Gastroesophageal sphincter (tissue), 4 donors: ENCODE measurements at regions not wholly inside any gene's neighbourhood (a gene's known extent, or its start where the extent isn't known, plus 50 kb on each side); places are given as distances from the start of the nearest gene placed in this dataset.

Experiments
- ATAC-seq: fragments of 150-250 bp; one replicate; pipeline ENCODE4 v1.9.1; 2016; ENCODE audit warnings: mild to moderate bottlenecking, moderate library complexity
- H3K27ac ChIP-seq, 4 donors: fragments of 200-600 bp; sonication (generic) in 3 of 4; 1 replicate in 3 of 4; 2 replicates in 1 of 4; pipeline ENCODE4 v1.5.1; 2016 to 2019
- H3K27me3 ChIP-seq: fragments of 200-600 bp; sonication (generic); one replicate; pipeline ENCODE4 v1.5.1; 2019
- H3K36me3 ChIP-seq, 2 donors: fragments of 200-600 bp; sonication (generic); one replicate each; pipeline ENCODE4 v1.5.1; 2019; ENCODE audit warnings: control low read depth in 1 of 2
- H3K4me1 ChIP-seq, 3 donors: fragments of 200-600 bp; sonication (generic); 1 replicate in 2 of 3; 2 replicates in 1 of 3; pipeline ENCODE4 v1.5.1; 2016 to 2019; ENCODE audit warnings: control low read depth in 2 of 3
- H3K4me3 ChIP-seq, 2 donors: fragments of 200-600 bp; sonication (generic); one replicate each; pipeline ENCODE4 v1.5.1; 2019; ENCODE audit warnings: mild to moderate bottlenecking in 1 of 2, moderate library complexity in 1 of 2
- H3K9me3 ChIP-seq, 3 donors: fragments of 200-600 bp; sonication (generic); one replicate each; pipeline ENCODE4 v1.5.1; 2017 to 2019; ENCODE audit warnings: control low read depth in 2 of 3
- CTCF ChIP-seq, 4 experiments: fragments of 200-600 bp in 2 of 4; fragments of 450-650 bp in 2 of 4; sonication (generic) in 1 of 4; IDR thresholded peaks; one replicate each; pipeline ENCODE4 v1.5.1; 2017 to 2019; ENCODE audit warnings: antibody characterized with exemption in 4 of 4, mild to moderate bottlenecking in 2 of 4, moderate library complexity in 2 of 4
- EP300 ChIP-seq: sonication (generic); formaldehyde crosslinking; IDR thresholded peaks from one replicate; pipeline ENCODE4 v1.6.1; 2017; ENCODE audit warnings: antibody characterized with exemption, mild to moderate bottlenecking
- POLR2A ChIP-seq, 2 donors: fragments of 450-650 bp; IDR thresholded peaks; one replicate each; pipeline ENCODE4 v1.6.1; 2017; ENCODE audit warnings: antibody characterized with exemption in 2 of 2, mild to moderate bottlenecking in 2 of 2, moderate library complexity in 1 of 2
- POLR2AphosphoS5 ChIP-seq: sonication (generic); formaldehyde crosslinking; IDR thresholded peaks from one replicate; pipeline ENCODE4 v1.6.1; 2017; ENCODE audit warnings: antibody characterized with exemption
- WGBS, 2 donors: methylation state at CpG; one replicate each; pipeline ENCODE4 v1.1.5; 2018; ENCODE audit warnings: low coverage in 1 of 2; 5-methylcytosine and 5-hydroxymethylcytosine counted together

GRCh38 chr9:82893549-82893948 is 169.4 kb downstream of the RASEF start:
- ATAC-seq: no peak
- TF ChIP-seq POLR2A (IDR thresholded peaks at IDR 0.05): no peak
- no peak for TF ChIP-seq EP300
- TF ChIP-seq POLR2AphosphoS5: no peak
- no peak for TF ChIP-seq CTCF (IDR thresholded peaks at IDR 0.05)
- no peaks in the 10 kb centered on the region for H3K4me1 ChIP-seq
- no peaks in the 10 kb centered on the region for H3K36me3 ChIP-seq
- no peaks in the 10 kb centered on the region for H3K27me3 ChIP-seq
- no peak overlapping the region for H3K4me3 ChIP-seq
- no peaks in the 10 kb centered on the region for H3K9me3 ChIP-seq
- H3K27ac ChIP-seq: no peak overlapping the region

GRCh38 chr9:82894548-82894947 is 168.4 kb downstream of the RASEF start:
- ATAC-seq: no peak
- no peak overlapping the region for H3K4me3 ChIP-seq
- no peaks in the 10 kb centered on the region for H3K9me3 ChIP-seq
- WGBS, 2 donors: 60 to 75% methylated on average over 1 of the region's 1 CpG
- no peaks in the 10 kb centered on the region for H3K36me3 ChIP-seq
- H3K4me1 ChIP-seq: no peaks in the 10 kb centered on the region
- H3K27me3 ChIP-seq: no peaks in the 10 kb centered on the region
- TF ChIP-seq CTCF (IDR thresholded peaks at IDR 0.05) (no peak), POLR2A (IDR thresholded peaks at IDR 0.05) (no peak), EP300 (no peak), POLR2AphosphoS5 (no peak)
- H3K27ac ChIP-seq: no peak overlapping the region

GRCh38 chr9:82894961-82895821 is 167.8 kb downstream of the RASEF start:
- Histone ChIP-seq H3K36me3 (no peaks in the 10 kb centered on the region), H3K27me3 (no peaks in the 10 kb centered on the region), H3K27ac (no peak overlapping the region), H3K4me3 (no peak overlapping the region), H3K9me3 (no peaks in the 10 kb centered on the region), H3K4me1 (no peaks in the 10 kb centered on the region)
- 57 to 63% methylated on average over 4 of the region's 4 CpGs for WGBS, 2 donors
- no peak for TF ChIP-seq EP300
- TF ChIP-seq POLR2AphosphoS5: no peak
- TF ChIP-seq POLR2A (IDR thresholded peaks at IDR 0.05): no peak
- TF ChIP-seq CTCF (IDR thresholded peaks at IDR 0.05): no peak
- no peak for ATAC-seq

- Histone ChIP-seq H3K27ac (no peak overlapping the region), H3K4me3 (no peak overlapping the region), H3K27me3 (no peaks in the 10 kb centered on the region), H3K9me3 (no peaks in the 10 kb centered on the region), H3K36me3 (no peaks in the 10 kb centered on the region), H3K4me1 (no peaks in the 10 kb centered on the region)
- ATAC-seq: no peak
- TF ChIP-seq POLR2A (IDR thresholded peaks at IDR 0.05) (no peak), CTCF (IDR thresholded peaks at IDR 0.05) (no peak), POLR2AphosphoS5 (no peak), EP300 (no peak)
- 43 to 80% methylated on average over 1 of the region's 1 CpG for whole genome bisulfite sequencing, 2 donors
Measured at GRCh38 chr9:82895822-82896110, 167.2 kb downstream of the RASEF start.

GRCh38 chr9:82903503-82903902 is 159.4 kb downstream of the RASEF start:
- H3K27ac ChIP-seq: no peak overlapping the region
- ATAC-seq: no peak
- no peak overlapping the region for H3K4me3 ChIP-seq
- TF ChIP-seq CTCF (IDR thresholded peaks at IDR 0.05) (no peak), EP300 (no peak), POLR2AphosphoS5 (no peak), POLR2A (IDR thresholded peaks at IDR 0.05) (no peak)
- no peaks in the 10 kb centered on the region for H3K27me3 ChIP-seq
- WGBS, 2 donors: 64 to 68% methylated on average over 4 of the region's 4 CpGs
- H3K9me3 ChIP-seq: no peaks in the 10 kb centered on the region
- H3K4me1 ChIP-seq: no peaks in the 10 kb centered on the region
- H3K36me3 ChIP-seq: no peaks in the 10 kb centered on the region
